ENCODE measurements at regions not wholly inside any gene's neighbourhood (a gene's known extent, or its start where the extent isn't known, plus 50 kb on each side); places are given as distances from the start of the nearest gene placed in this dataset.

DNA sequence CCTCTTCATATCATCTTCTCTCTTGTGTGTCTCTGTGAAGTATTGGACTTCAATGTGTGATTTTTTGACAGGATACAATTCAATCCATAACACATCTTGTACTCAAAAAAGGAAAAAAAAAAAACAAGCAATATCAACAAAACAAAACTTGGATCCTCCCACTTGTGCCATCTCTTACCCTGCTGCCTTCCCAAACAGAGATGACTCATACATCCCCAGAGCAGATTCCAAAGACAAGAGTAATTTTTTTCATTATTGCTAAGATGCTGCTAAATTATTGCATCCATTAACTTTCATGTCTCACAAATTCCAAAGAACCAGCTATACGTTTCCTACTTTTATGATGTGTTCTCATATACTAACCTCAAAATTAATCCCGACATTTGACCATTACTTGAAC lies 479.2 kb downstream of the GBA3 start:
- TF ChIP-seq POLR2A (IDR thresholded peaks at IDR 0.05) (no peak), CTCF (IDR thresholded peaks at IDR 0.05) (no peak)

Data from transverse colon (tissue), 3 donors.